AG04449 (cell line): ENCODE measurements at regions not wholly inside any gene's neighbourhood (a gene's known extent, or its start where the extent isn't known, plus 50 kb on each side); places are given as distances from the start of the nearest gene placed in this dataset.
"Not testable (repeated sequence)": the region's sequence is repeated elsewhere in the genome, so short reads cannot be mapped to it uniquely, and the experiment has no call there.

Source experiments
- CTCF ChIA-PET: fragments of 350-600 bp; formaldehyde crosslinking; extraction: SDS; loops from one replicate; lab custom pipeline; 2021; ENCODE audit warnings: antibody characterized with exemption; lab: Yijun Ruan, JAX
- POLR2A ChIA-PET: fragments of 400-600, 350-600 bp; formaldehyde crosslinking; extraction: SDS; loops from one replicate; lab custom pipeline; 2020; ENCODE audit warnings: antibody characterized with exemption, inconsistent platforms; lab: Yijun Ruan, JAX
- DNase-seq: peaks from one replicate; pipeline ENCODE4 v3.0.0-alpha.2; 2010; ENCODE audit warnings: low read depth, low spot score
- H3K4me3 ChIP-seq: 2 replicates; pipeline ENCODE4 v1.5.1; 2011; ENCODE audit warnings: low read depth, mild to moderate bottlenecking, control low read depth, low read length
- CTCF ChIP-seq: IDR thresholded peaks from one replicate; pipeline ENCODE4 v1.5.1; 2011; ENCODE audit warnings: mild to moderate bottlenecking, moderate library complexity, low read length, control low read depth, inconsistent platforms; ENCODE audit not compliant: insufficient read depth; ENCODE audit errors: missing control alignments

- CTCF ChIA-PET: interaction anchor here (1.3 kb wide), 1 partner anchor 73 kb away, joined by 3 read pairs; the partner anchor contains the start of gene HGF
Measured at GRCh38 chr7:81842361-81842760, 72.5 kb upstream of the HGF start.

GRCh38 chr7:81839708-81840369, 70.0 kb upstream of the HGF start:
- TF ChIP-seq CTCF: no peak
- ChIA-PET CTCF (no interaction called here), POLR2A (no interaction called here)
- DNase-seq: no peak
- no peak overlapping the region for H3K4me3 ChIP-seq

More at GRCh38 chr7:81842361-81842760, 72.5 kb upstream of the HGF start:
- POLR2A ChIA-PET: no interaction called here
- no peak for TF ChIP-seq CTCF
- H3K4me3 ChIP-seq: no peak overlapping the region
- DNase-seq: no peak

GRCh38 chr7:81833401-81833800, 63.6 kb upstream of the HGF start:
- POLR2A ChIA-PET: no interaction called here
- CTCF ChIA-PET: no interaction called here
- peak; percentile 17 for DNase-seq
- no peak for TF ChIP-seq CTCF
- H3K4me3 ChIP-seq: no peak overlapping the region

GRCh38 chr7:81831883-81832282, 62.0 kb upstream of the HGF start:
- CTCF ChIA-PET: interaction anchor here (1.2 kb wide), 1 partner anchor 332 kb away, joined by 3 read pairs; no protein-coding TSS in a partner anchor

GRCh38 chr7:81829511-81829910, 59.7 kb upstream of the HGF start:
- H3K4me3 ChIP-seq, DNase-seq, POLR2A ChIA-PET, CTCF ChIA-PET: not testable (repeated sequence)

More at GRCh38 chr7:81831883-81832282, 62.0 kb upstream of the HGF start:
- POLR2A ChIA-PET: no interaction called here
- no peak for TF ChIP-seq CTCF
- H3K4me3 ChIP-seq: no peak overlapping the region
- no peak for DNase-seq

- POLR2A ChIA-PET: no interaction called here
- CTCF ChIA-PET: no interaction called here
- no peak overlapping the region for H3K4me3 ChIP-seq
- DNase-seq: no peak
- no peak for TF ChIP-seq CTCF
Measured at GRCh38 chr7:81822811-81823210, 53.0 kb upstream of the HGF start.

GRCh38 chr7:81819861-81820260, 50.0 kb upstream of the HGF start:
- H3K4me3 ChIP-seq: no peak overlapping the region
- DNase-seq: no peak
- ChIA-PET CTCF (interaction anchor here (0.8 kb wide), 1 partner anchor 30 kb away, joined by 4 read pairs; no protein-coding TSS in a partner anchor), POLR2A (no interaction called here)
- TF ChIP-seq CTCF: no peak
